22Rv1 (cell line): ENCODE measurements at regions not wholly inside any gene's neighbourhood (a gene's known extent, or its start where the extent isn't known, plus 50 kb on each side); places are given as distances from the start of the nearest gene placed in this dataset.

ENCODE experiments used
- CTCF ChIP-seq: fragments of 450-650 bp; IDR thresholded peaks from 2 replicates; pipeline ENCODE4 v1.5.1; 2017; ENCODE audit warnings: mild to moderate bottlenecking
- ZFX ChIP-seq: fragments of 450-650 bp; IDR thresholded peaks from 2 replicates; pipeline ENCODE4 v1.6.1; 2017; ENCODE audit warnings: antibody characterized with exemption, borderline replicate concordance

- TF ChIP-seq CTCF, result no peak
- TF ChIP-seq ZFX, result no peak
Observed at GRCh38 chr4:148539387-148539786, 97.2 kb upstream of the NR3C2 start.
